Astrocyte of the cerebellum (primary cell): ENCODE measurements at regions not wholly inside any gene's neighbourhood (a gene's known extent, or its start where the extent isn't known, plus 50 kb on each side); places are given as distances from the start of the nearest gene placed in this dataset.

Experiments
- DNase-seq: peaks from one replicate; pipeline ENCODE4 v3.0.0-alpha.2; 2011; ENCODE audit warnings: low read depth
- H3K4me3 ChIP-seq: 2 replicates; pipeline ENCODE4 v1.5.1; 2011; ENCODE audit warnings: mild to moderate bottlenecking, low read depth, low read length, moderate library complexity
- in situ Hi-C: cut with HindIII; loops from 2 replicates; pipeline ENCODE4 v1.10.0; 2017; ENCODE audit warnings: low sequenced_read_pairs
- TF ChIP-seq, protein P1 (sequence below): IDR thresholded peaks from 2 replicates; pipeline ENCODE4 v1.5.1; 2012; ENCODE audit warnings: low read length, low read depth, moderate library complexity, mild to moderate bottlenecking; ENCODE audit errors: missing control alignments

DNA sequence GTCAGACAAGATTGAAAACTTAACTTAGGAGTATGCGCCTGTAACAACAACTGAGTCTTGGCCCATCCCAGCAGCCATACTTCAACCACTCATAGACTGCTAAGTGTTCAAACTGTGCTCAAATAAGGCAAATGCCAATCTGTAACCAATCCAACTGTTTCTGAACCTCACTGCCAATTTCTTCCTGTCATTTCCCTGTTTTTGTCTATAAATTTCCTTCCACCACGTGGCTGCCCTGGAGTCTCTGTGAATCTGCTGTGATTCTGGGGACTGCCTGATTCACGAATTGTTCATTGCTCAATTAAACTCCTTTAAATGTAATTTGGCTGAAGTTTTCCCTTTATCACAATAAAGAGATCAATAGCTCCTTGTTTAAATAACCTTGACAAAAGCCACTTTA is 50.8 kb upstream of the FREM2 start:
- in situ Hi-C loops = no loop called here
- DNase-seq = no peak
- TF ChIP-seq, protein P1, sequence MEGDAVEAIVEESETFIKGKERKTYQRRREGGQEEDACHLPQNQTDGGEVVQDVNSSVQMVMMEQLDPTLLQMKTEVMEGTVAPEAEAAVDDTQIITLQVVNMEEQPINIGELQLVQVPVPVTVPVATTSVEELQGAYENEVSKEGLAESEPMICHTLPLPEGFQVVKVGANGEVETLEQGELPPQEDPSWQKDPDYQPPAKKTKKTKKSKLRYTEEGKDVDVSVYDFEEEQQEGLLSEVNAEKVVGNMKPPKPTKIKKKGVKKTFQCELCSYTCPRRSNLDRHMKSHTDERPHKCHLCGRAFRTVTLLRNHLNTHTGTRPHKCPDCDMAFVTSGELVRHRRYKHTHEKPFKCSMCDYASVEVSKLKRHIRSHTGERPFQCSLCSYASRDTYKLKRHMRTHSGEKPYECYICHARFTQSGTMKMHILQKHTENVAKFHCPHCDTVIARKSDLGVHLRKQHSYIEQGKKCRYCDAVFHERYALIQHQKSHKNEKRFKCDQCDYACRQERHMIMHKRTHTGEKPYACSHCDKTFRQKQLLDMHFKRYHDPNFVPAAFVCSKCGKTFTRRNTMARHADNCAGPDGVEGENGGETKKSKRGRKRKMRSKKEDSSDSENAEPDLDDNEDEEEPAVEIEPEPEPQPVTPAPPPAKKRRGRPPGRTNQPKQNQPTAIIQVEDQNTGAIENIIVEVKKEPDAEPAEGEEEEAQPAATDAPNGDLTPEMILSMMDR = no peak

DNA sequence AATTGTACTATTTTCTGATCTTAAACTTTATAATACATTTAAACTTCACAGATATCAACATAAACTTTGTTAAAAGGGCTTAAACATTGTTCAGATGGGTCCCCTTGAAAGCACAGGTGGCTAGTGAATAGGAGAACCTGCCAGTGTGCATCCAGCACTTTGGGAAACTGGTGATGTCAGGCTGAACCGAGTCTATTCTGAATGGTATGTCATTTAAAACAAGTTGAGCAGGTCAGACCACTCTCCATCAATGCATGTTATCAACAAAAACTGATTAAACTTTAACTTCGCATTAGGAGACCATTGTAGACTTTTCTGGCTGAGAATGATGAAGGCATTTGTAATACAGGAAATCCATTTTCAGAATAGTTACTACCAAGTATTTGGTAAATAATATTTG is 50.1 kb upstream of the FREM2 start:
- in situ Hi-C loops = no loop called here
- no peak for DNase-seq
- TF ChIP-seq, protein P1 = no peak
- H3K4me3 ChIP-seq = no peak overlapping the region

More for the DNA sequence above, 50.8 kb upstream of the FREM2 start:
- no peak overlapping the region for H3K4me3 ChIP-seq
